Ovary (tissue), 7 donors: ENCODE measurements at regions not wholly inside any gene's neighbourhood (a gene's known extent, or its start where the extent isn't known, plus 50 kb on each side); places are given as distances from the start of the nearest gene placed in this dataset.

Source experiments
- DNase-seq, 5 donors: peaks; one replicate each; pipeline ENCODE4 v3.0.0-alpha.2; 2019 to 2020
- H3K27ac ChIP-seq, 2 donors: fragments of 200-600 bp; one replicate each; pipeline versions ENCODE4 v1.5.1 to v1.8.0; 2019 to 2022
- H3K27me3 ChIP-seq: fragments of 200-600 bp; one replicate; pipeline ENCODE4 v1.8.0; 2022
- H3K36me3 ChIP-seq: fragments of 200-600 bp; sonication (generic); one replicate; pipeline ENCODE4 v1.5.1; 2019
- H3K4me1 ChIP-seq: one replicate; pipeline ENCODE4 v1.8.1; 2013; ENCODE audit warnings: mild to moderate bottlenecking, moderate library complexity; ENCODE audit not compliant: insufficient read depth
- H3K4me3 ChIP-seq: fragments of 200-600 bp; sonication (generic); one replicate; pipeline ENCODE4 v1.5.1; 2017
- H3K9me3 ChIP-seq, 2 donors: fragments of 200-600 bp in 1 of 2; sonication (generic) in 1 of 2; one replicate each; pipeline versions ENCODE4 v1.5.1 to v1.8.1; 2013 to 2019; ENCODE audit warnings: mild to moderate bottlenecking in 1 of 2, moderate library complexity in 1 of 2
- EP300 ChIP-seq: sonication (generic); formaldehyde crosslinking; IDR thresholded peaks from one replicate; pipeline ENCODE4 v1.6.1; 2017; ENCODE audit warnings: antibody characterized with exemption
- POLR2A ChIP-seq: fragments of 450-650 bp; IDR thresholded peaks from one replicate; pipeline ENCODE4 v1.6.1; 2017; ENCODE audit warnings: antibody characterized with exemption, mild to moderate bottlenecking, moderate library complexity
- WGBS, 3 donors: extraction: QIAGEN DNeasy Blood & Tissue Kit in 1 of 3; methylation state at CpG; one replicate each; pipeline versions ENCODE4 v1.1.5 to v1.1.7; 2013 to 2017; 5-methylcytosine and 5-hydroxymethylcytosine counted together
- intact Hi-C, 4 donors: fragments of 100-400 bp; cut with DNase I; formaldehyde crosslinking; loops; one replicate each; pipeline versions ENCODE4 v1.11.0 to v1.15.1; 2022 to 2023
- TF ChIP-seq, protein P1 (sequence below), 3 donors: fragments of 450-650 bp in 2 of 3; fragments of 200-600 bp in 1 of 3; IDR thresholded peaks; one replicate each; pipeline versions ENCODE4 v1.5.1 to v1.8.0; 2016 to 2022; ENCODE audit warnings: antibody characterized with exemption in 3 of 3, mild to moderate bottlenecking in 1 of 3
- donor health status: DM: no; HTN: no; CAD: no; lungs with moderate emphysema.
- donor health status: DM: no; HTN: no; CAD: no.
- donor health status: Bipolar disorder and iron deficiency.
- donor health status: DM: no; HTN: no; CAD: no.
- donor health status: DM: yes; HTN: yes; CAD: no.

DNA sequence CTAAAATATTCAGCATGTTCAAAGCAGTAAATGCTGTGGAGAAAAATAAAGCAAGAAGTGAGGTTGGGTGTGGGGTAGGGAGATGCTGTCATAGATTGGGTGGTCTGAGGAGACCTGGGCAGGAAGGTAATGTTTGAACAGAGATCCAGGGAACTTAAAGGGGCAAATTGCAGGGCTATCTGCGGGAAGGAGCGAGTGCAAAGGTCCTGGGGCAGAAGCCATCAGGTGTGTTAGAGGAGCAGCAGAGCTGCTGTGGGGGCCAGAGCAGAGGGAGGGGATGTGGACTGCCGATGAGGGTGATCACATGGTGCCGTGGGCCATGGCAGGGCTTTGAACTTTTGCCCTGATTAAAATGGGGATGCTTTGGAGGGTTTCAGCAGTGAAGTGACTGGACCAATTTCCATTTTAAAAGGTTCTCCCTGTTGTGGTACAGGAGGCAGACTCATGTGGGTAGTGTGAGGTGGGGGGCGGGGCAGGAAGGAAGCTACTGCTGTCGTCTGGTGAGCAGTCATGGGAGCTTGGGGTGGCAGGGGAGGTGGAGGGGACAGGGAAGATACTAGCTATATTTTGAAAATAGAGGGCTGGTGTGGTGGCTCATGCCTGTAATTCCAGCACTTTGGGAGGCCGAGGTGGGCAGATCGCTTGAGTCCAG is 145.0 kb downstream of the AACS start:
- H3K27me3 ChIP-seq = no peaks in the 10 kb centered on the region
- 71 to 80% (median 72%) methylated on average over 8 of the region's 8 CpGs for WGBS, 3 donors
- intact Hi-C loops = no loop called here
- no peak overlapping the region for H3K27ac ChIP-seq
- H3K9me3 ChIP-seq = no peaks in the 10 kb centered on the region
- no peak overlapping the region for H3K4me3 ChIP-seq
- no peak for DNase-seq
- no peaks in the 10 kb centered on the region for H3K36me3 ChIP-seq
- H3K4me1 ChIP-seq = no peaks in the 10 kb centered on the region
- TF ChIP-seq, protein P1, sequence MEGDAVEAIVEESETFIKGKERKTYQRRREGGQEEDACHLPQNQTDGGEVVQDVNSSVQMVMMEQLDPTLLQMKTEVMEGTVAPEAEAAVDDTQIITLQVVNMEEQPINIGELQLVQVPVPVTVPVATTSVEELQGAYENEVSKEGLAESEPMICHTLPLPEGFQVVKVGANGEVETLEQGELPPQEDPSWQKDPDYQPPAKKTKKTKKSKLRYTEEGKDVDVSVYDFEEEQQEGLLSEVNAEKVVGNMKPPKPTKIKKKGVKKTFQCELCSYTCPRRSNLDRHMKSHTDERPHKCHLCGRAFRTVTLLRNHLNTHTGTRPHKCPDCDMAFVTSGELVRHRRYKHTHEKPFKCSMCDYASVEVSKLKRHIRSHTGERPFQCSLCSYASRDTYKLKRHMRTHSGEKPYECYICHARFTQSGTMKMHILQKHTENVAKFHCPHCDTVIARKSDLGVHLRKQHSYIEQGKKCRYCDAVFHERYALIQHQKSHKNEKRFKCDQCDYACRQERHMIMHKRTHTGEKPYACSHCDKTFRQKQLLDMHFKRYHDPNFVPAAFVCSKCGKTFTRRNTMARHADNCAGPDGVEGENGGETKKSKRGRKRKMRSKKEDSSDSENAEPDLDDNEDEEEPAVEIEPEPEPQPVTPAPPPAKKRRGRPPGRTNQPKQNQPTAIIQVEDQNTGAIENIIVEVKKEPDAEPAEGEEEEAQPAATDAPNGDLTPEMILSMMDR (IDR thresholded peaks at IDR 0.05) = no peak
- no peak for TF ChIP-seq EP300
- TF ChIP-seq POLR2A = no peak

DNA sequence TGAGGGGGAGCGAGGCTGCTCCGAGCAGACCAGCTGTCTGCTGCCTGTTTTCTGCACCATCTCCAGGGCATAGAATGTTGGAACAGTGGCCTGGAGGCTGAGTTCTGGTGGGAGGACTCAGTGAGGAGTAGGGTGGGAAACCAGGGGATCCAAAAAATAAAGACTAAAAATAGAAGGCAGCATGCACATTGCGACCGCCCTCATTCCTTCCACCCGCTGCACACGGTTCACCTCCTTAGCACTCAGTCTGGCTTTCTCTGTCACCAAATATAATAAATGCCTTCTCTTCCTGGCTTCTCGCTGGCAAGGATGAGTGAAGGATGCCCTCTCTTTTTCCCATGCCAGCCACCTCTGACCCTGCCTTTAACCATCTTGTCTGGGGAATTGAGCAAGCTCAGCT is 146.2 kb downstream of the AACS start:
- no peak for DNase-seq
- Histone ChIP-seq H3K27ac (no peak overlapping the region), H3K36me3 (no peaks in the 10 kb centered on the region), H3K4me3 (no peak overlapping the region), H3K27me3 (no peaks in the 10 kb centered on the region), H3K4me1 (no peaks in the 10 kb centered on the region), H3K9me3 (no peaks in the 10 kb centered on the region)
- WGBS, 3 donors = 26 to 41% (median 32%) methylated on average over 7 of the region's 7 CpGs
- intact Hi-C loops = no loop called here
- TF ChIP-seq POLR2A = no peak
- TF ChIP-seq, protein P1 (IDR thresholded peaks at IDR 0.05) = no peak
- no peak for TF ChIP-seq EP300

DNA sequence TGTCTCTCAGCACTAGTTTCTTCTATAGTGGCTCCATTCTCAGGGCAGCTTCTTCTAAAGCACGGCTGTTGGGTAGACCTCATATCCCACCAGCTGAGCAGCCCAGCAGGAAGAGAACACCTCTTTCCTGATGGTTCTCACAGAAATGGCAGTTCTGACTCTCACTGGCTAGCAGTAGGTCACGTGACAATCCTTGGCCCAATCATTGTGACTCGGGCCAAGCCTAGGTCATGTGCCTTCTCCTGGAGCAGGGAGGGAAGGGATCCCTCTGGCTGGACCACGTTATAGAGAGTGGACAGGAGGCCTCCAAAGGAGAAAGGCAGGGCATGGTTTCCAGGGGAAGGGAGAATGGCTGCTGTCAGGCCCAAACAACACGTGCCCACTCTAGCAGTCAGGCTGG is 149.1 kb downstream of the AACS start:
- intact Hi-C loops = no loop called here
- H3K27me3 ChIP-seq = no peaks in the 10 kb centered on the region
- no peaks in the 10 kb centered on the region for H3K4me1 ChIP-seq
- 74 to 81% (median 76%) methylated on average over 5 of the region's 5 CpGs for WGBS, 3 donors
- no peak for DNase-seq
- no peak overlapping the region for H3K27ac ChIP-seq
- no peaks in the 10 kb centered on the region for H3K9me3 ChIP-seq
- H3K4me3 ChIP-seq = no peak overlapping the region
- TF ChIP-seq, protein P1 (IDR thresholded peaks at IDR 0.05) = no peak
- TF ChIP-seq EP300 = no peak
- TF ChIP-seq POLR2A = no peak
- no peaks in the 10 kb centered on the region for H3K36me3 ChIP-seq

DNA sequence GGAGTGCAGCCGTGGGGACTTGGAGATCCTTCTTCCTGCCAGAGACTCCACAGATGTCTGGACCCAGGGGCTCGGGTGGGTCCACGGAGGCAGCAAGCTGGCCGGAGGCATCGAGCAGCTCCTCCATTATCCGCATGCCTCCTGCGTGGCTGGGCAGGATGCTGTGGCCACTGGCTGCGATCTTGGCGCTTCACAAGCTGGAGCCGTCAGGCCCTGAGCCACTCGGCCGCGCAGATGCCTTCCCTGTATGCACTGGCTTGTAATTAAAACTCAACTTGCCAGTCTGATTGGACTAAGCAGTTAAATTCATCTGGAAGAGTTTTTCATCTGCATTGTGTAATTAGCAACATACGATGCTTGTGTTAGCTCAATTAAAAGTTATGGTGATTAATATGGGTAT is 151.5 kb downstream of the AACS start:
- no peaks in the 10 kb centered on the region for H3K36me3 ChIP-seq
- no peaks in the 10 kb centered on the region for H3K4me1 ChIP-seq
- 45 to 66% (median 50%) methylated on average over 14 of the region's 14 CpGs for WGBS, 3 donors
- no peak for DNase-seq
- intact Hi-C loops = no loop called here
- no peaks in the 10 kb centered on the region for H3K9me3 ChIP-seq
- H3K27ac ChIP-seq = no peak overlapping the region
- TF ChIP-seq, protein P1 (IDR thresholded peaks at IDR 0.05) = no peak
- TF ChIP-seq POLR2A = no peak
- TF ChIP-seq EP300 = no peak
- H3K4me3 ChIP-seq = no peak overlapping the region
- H3K27me3 ChIP-seq = no peaks in the 10 kb centered on the region
